Transverse colon (tissue), 4 donors: ENCODE measurements at regions not wholly inside any gene's neighbourhood (a gene's known extent, or its start where the extent isn't known, plus 50 kb on each side); places are given as distances from the start of the nearest gene placed in this dataset.

Source experiments
- CTCF ChIP-seq, 5 experiments: fragments of 200-600 bp in 3 of 5; fragments of 450-650 bp in 2 of 5; sonication (generic) in 3 of 5; IDR thresholded peaks; 1 replicate in 2 of 5; 2 replicates in 3 of 5; pipeline ENCODE4 v1.5.1; 2016 to 2017; ENCODE audit warnings: antibody characterized with exemption in 5 of 5, inconsistent platforms in 3 of 5, mild to moderate bottlenecking in 2 of 5, moderate library complexity in 1 of 5
- POLR2A ChIP-seq: fragments of 450-650 bp; IDR thresholded peaks from one replicate; pipeline ENCODE4 v1.6.1; 2016; ENCODE audit warnings: antibody characterized with exemption, mild to moderate bottlenecking, moderate library complexity
- POLR2AphosphoS5 ChIP-seq, 3 donors: sonication (generic); formaldehyde crosslinking; IDR thresholded peaks; one replicate each; pipeline ENCODE4 v1.6.1; 2016; ENCODE audit warnings: antibody characterized with exemption in 3 of 3

GRCh38 chr13:47121092-47121763 is 224.4 kb upstream of the HTR2A start:
- TF ChIP-seq CTCF (IDR thresholded peaks at IDR 0.05) = no peak
- TF ChIP-seq POLR2A = no peak
- no peak for TF ChIP-seq POLR2AphosphoS5 (IDR thresholded peaks at IDR 0.05)
